ENCODE measurements at regions not wholly inside any gene's neighbourhood (a gene's known extent, or its start where the extent isn't known, plus 50 kb on each side); places are given as distances from the start of the nearest gene placed in this dataset.

- no peak for FAIRE-seq
- TF ChIP-seq POLR2B (IDR thresholded peaks at IDR 0.05; ENCODE audit: low read depth, partially characterized antibody) (no peak), CEBPG (CRISPR knock-in tag; IDR thresholded peaks at IDR 0.05) (no peak), CEBPG (tag; conservative IDR thresholded peaks at IDR 0.05 in 1 of 2, IDR thresholded peaks at IDR 0.05 in 1 of 2) (peak in 1 of 2 experiments; percentile 56; a peak in 2 of 4 replicates), SUPT5H (IDR thresholded peaks at IDR 0.05) (no peak), TAF7 (tag; IDR thresholded peaks at IDR 0.05) (no peak), MAZ (CRISPR knock-in tag; conservative IDR thresholded peaks at IDR 0.05 in 1 of 2, IDR thresholded peaks at IDR 0.05 in 1 of 2) (no peak), ZNF561 (CRISPR knock-in tag; conservative IDR thresholded peaks at IDR 0.05) (no peak), IRF2 (CRISPR knock-in tag; IDR thresholded peaks at IDR 0.05) (no peak)
- TF ChIP-seq, protein P1, sequence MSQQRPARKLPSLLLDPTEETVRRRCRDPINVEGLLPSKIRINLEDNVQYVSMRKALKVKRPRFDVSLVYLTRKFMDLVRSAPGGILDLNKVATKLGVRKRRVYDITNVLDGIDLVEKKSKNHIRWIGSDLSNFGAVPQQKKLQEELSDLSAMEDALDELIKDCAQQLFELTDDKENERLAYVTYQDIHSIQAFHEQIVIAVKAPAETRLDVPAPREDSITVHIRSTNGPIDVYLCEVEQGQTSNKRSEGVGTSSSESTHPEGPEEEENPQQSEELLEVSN (IDR thresholded peaks at IDR 0.05; ENCODE audit: borderline replicate concordance in 1 of 2, extremely low read depth in 1 of 2, insufficient read depth in 1 of 2, insufficient read length in 1 of 2, low read depth in 1 of 2, low read length in 1 of 2, poor library complexity in 1 of 2, severe bottlenecking in 1 of 2), result no peak
- CTCF ChIA-PET (ENCODE audit: low intra/inter-chr PET ratio), result no interaction called here
These were observed 507.7 kb downstream of the IGSF11 start for GRCh38 chr3:118526758-118527513.

More at GRCh38 chr3:118526758-118527513, 507.7 kb downstream of the IGSF11 start:
- intact Hi-C loops (cut with micrococcal nuclease) (no loop called here), in situ Hi-C loops (cut with MboI) (no loop called here)
- no TSS peak for BruUV-seq (replicated peaks)
- H3K4me3 ChIP-seq, result no peak overlapping the region
- no peaks in the 10 kb centered on the region for H3K9me1 ChIP-seq (ENCODE audit: control insufficient read depth, insufficient read depth, low read length)
- H3K4me1 ChIP-seq (replicated peaks in 1 of 2; ENCODE audit: control insufficient read depth in 2 of 2, insufficient read depth in 2 of 2, low read length in 2 of 2), result no peaks in the 10 kb centered on the region; a peak in 1 of 5 replicates
- ATAC-seq, result no peak
- H3K79me2 ChIP-seq (ENCODE audit: control insufficient read depth, insufficient read depth, low read length), result no peaks in the 10 kb centered on the region
- H2AFZ ChIP-seq (ENCODE audit: low read depth, low read length), result no peak overlapping the region
- H3K9ac ChIP-seq (ENCODE audit: insufficient read depth in 1 of 2, low read depth in 2 of 2, low read length in 2 of 2), result no peak overlapping the region
- H3K4me2 ChIP-seq (ENCODE audit: insufficient read depth, low read length), result no peak overlapping the region
- WGBS (ENCODE audit: insufficient coverage, low coverage, missing lambda C conversion rate), result 22% methylated on average over 1 of the region's 1 CpG
- POLR2A ChIA-PET, result interaction anchor here (0.6 kb wide), 1 partner anchor 343 kb away, joined by 3 read pairs; no protein-coding TSS in a partner anchor
- H3K27ac ChIP-seq (ENCODE audit: extremely low read depth, low read depth, low read length), result no peak overlapping the region
- H3K36me3 ChIP-seq (ENCODE audit: control insufficient read depth, insufficient read depth, low read length), result no peaks in the 10 kb centered on the region
- no peak for DNase-seq (ENCODE audit: extremely low read depth in 1 of 4, low spot score in 3 of 4)
- H3K27me3 ChIP-seq (ENCODE audit: control insufficient read depth in 2 of 2, insufficient read depth in 2 of 2, low read length in 2 of 2), result no peaks in the 10 kb centered on the region
- no peaks in the 10 kb centered on the region for H4K20me1 ChIP-seq (replicated peaks; ENCODE audit: control insufficient read depth, insufficient read depth, low read length)
- H3K9me3 ChIP-seq (replicated peaks; ENCODE audit: control insufficient read depth, insufficient read depth, low read depth, low read length), result no peaks in the 10 kb centered on the region

All from K562 (cell line).